ENCODE measurements at regions not wholly inside any gene's neighbourhood (a gene's known extent, or its start where the extent isn't known, plus 50 kb on each side); places are given as distances from the start of the nearest gene placed in this dataset.

- WGBS, result 71% methylated on average over 9 of the region's 9 CpGs
- H3K9me3 ChIP-seq (ENCODE audit: control insufficient read depth in 4 of 4, low read length in 3 of 4), result peaks cover 0 to 3% (median 0%) of the 10 kb centered on the region in 4 donors
- no peak for DNase-seq (ENCODE audit: low spot score)
- H3K36me3 ChIP-seq (ENCODE audit: control insufficient read depth in 4 of 4, insufficient read depth in 3 of 4, low read depth in 1 of 4, low read length in 3 of 4), result no peaks in the 10 kb centered on the region
- H3K9ac ChIP-seq (ENCODE audit: low read depth in 1 of 2, low read length in 2 of 2), result no peak overlapping the region
- H3K4me1 ChIP-seq (ENCODE audit: control insufficient read depth in 4 of 4, insufficient read depth in 4 of 4, low read length in 3 of 4), result no peaks in the 10 kb centered on the region
- H3K4me3 ChIP-seq (ENCODE audit: low read depth in 1 of 3, low read length in 3 of 3), result no peak overlapping the region
- no peak overlapping the region for H3K27ac ChIP-seq (ENCODE audit: low read depth in 1 of 2, low read length in 2 of 2)
- no peak for TF ChIP-seq HNF4A (conservative IDR thresholded peaks at IDR 0.05)
- TF ChIP-seq SP1 (IDR thresholded peaks at IDR 0.05), result no peak
- TF ChIP-seq FOXA2 (IDR thresholded peaks at IDR 0.05), result no peak
- TF ChIP-seq NR2F2 (IDR thresholded peaks at IDR 0.05), result no peak
- TF ChIP-seq MAX (IDR thresholded peaks at IDR 0.05), result no peak
- no peak for TF ChIP-seq RAD21 (IDR thresholded peaks at IDR 0.05)
- no peak for TF ChIP-seq RXRA (IDR thresholded peaks at IDR 0.05)
- no peak for TF ChIP-seq FOXA1 (IDR thresholded peaks at IDR 0.05)
- no peak for TF ChIP-seq REST (IDR thresholded peaks at IDR 0.05)
- H3K27me3 ChIP-seq (ENCODE audit: control insufficient read depth in 4 of 4, insufficient read depth in 4 of 4, low read length in 3 of 4), result peaks cover 0 to 2% (median 0%) of the 10 kb centered on the region in 4 donors
Measured at GRCh38 chr7:155145477-155146255, 75.5 kb downstream of the HTR5A start.

GRCh38 chr7:155147172-155147571, 77.0 kb downstream of the HTR5A start:
- no peak overlapping the region for H3K4me3 ChIP-seq (ENCODE audit: low read depth in 1 of 3, low read length in 3 of 3)
- 23% methylated on average over 1 of the region's 1 CpG for WGBS
- no peak for TF ChIP-seq SP1 (IDR thresholded peaks at IDR 0.05)
- no peak for TF ChIP-seq CTCF (IDR thresholded peaks at IDR 0.05; ENCODE audit: low read depth, low read length, missing input control)
- no peak for TF ChIP-seq ATF3 (IDR thresholded peaks at IDR 0.05)
- peaks cover 0 to 2% (median 0%) of the 10 kb centered on the region in 4 donors for H3K27me3 ChIP-seq (ENCODE audit: control insufficient read depth in 4 of 4, insufficient read depth in 4 of 4, low read length in 3 of 4)
- H3K4me1 ChIP-seq (ENCODE audit: control insufficient read depth in 4 of 4, insufficient read depth in 4 of 4, low read length in 3 of 4), result no peaks in the 10 kb centered on the region
- H3K36me3 ChIP-seq (ENCODE audit: control insufficient read depth in 4 of 4, insufficient read depth in 3 of 4, low read depth in 1 of 4, low read length in 3 of 4), result no peaks in the 10 kb centered on the region
- H3K9ac ChIP-seq (ENCODE audit: low read depth in 1 of 2, low read length in 2 of 2), result no peak overlapping the region
- no peak overlapping the region for H3K27ac ChIP-seq (ENCODE audit: low read depth in 1 of 2, low read length in 2 of 2)
- H3K9me3 ChIP-seq (ENCODE audit: control insufficient read depth in 4 of 4, low read length in 3 of 4), result peaks cover 0 to 3% (median 1%) of the 10 kb centered on the region in 4 donors
- DNase-seq (ENCODE audit: low spot score), result no peak

- WGBS, result 54% methylated on average over 2 of the region's 2 CpGs
- no peak for TF ChIP-seq ATF3 (IDR thresholded peaks at IDR 0.05)
- no peak for TF ChIP-seq ZBTB33 (IDR thresholded peaks at IDR 0.05)
- TF ChIP-seq FOXA2 (IDR thresholded peaks at IDR 0.05), result no peak
- TF ChIP-seq SP1 (IDR thresholded peaks at IDR 0.05), result no peak
- no peak for TF ChIP-seq FOXA1 (IDR thresholded peaks at IDR 0.05)
- no peak for TF ChIP-seq RAD21 (IDR thresholded peaks at IDR 0.05)
- no peak for TF ChIP-seq JUND (IDR thresholded peaks at IDR 0.05)
- no peak for TF ChIP-seq REST (IDR thresholded peaks at IDR 0.05)
- no peak for TF ChIP-seq EGR1 (IDR thresholded peaks at IDR 0.05; ENCODE audit: low read depth in 2 of 2)
Measured at GRCh38 chr7:155147624-155148023, 77.5 kb downstream of the HTR5A start.

More at GRCh38 chr7:155147624-155148023, 77.5 kb downstream of the HTR5A start:
- Histone ChIP-seq H3K9ac (ENCODE audit: low read depth in 1 of 2, low read length in 2 of 2) (no peak overlapping the region), H3K9me3 (ENCODE audit: control insufficient read depth in 4 of 4, low read length in 3 of 4) (peaks cover 0 to 3% (median 1%) of the 10 kb centered on the region in 4 donors), H3K27me3 (ENCODE audit: control insufficient read depth in 4 of 4, insufficient read depth in 4 of 4, low read length in 3 of 4) (peaks cover 0 to under 1% (median 0%) of the 10 kb centered on the region in 4 donors), H3K27ac (ENCODE audit: low read depth in 1 of 2, low read length in 2 of 2) (no peak overlapping the region), H3K4me1 (ENCODE audit: control insufficient read depth in 4 of 4, insufficient read depth in 4 of 4, low read length in 3 of 4) (no peaks in the 10 kb centered on the region), H3K4me3 (ENCODE audit: low read depth in 1 of 3, low read length in 3 of 3) (no peak overlapping the region), H3K36me3 (ENCODE audit: control insufficient read depth in 4 of 4, insufficient read depth in 3 of 4, low read depth in 1 of 4, low read length in 3 of 4) (no peaks in the 10 kb centered on the region)
- no peak for DNase-seq (ENCODE audit: low spot score)
